ENCODE measurements at regions not wholly inside any gene's neighbourhood (a gene's known extent, or its start where the extent isn't known, plus 50 kb on each side); places are given as distances from the start of the nearest gene placed in this dataset.
"Not testable (repeated sequence)": the region's sequence is repeated elsewhere in the genome, so short reads cannot be mapped to it uniquely, and the experiment has no call there.

DNA sequence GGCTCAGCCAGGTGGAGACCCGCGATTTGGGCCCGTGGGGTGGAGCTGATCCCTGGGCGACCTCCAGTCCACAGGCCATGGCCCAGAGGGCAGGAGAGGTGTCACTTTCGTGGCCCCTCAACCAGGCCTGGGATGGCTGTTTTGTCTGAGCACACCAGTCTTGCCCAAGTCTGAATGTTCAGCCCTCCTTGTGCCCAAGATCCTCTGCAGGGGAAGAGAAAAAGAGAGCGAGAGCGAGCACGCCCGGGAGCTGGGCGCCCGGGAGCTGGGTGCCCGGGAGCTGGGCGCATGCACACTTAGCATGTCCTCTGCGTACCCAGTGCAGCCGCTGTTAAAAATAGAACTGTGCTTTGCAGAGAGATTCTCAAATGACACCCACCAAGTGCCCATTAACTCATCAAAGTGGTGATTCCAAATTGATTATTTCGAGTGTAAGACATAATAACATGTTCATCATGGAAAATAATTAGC, 403.3 kb upstream of the TNRC6C start:
- H3K9me3 ChIP-seq (ENCODE audit: low read length), result no peaks in the 10 kb centered on the region
- H2AFZ ChIP-seq (ENCODE audit: low read depth, low read length), result no peak overlapping the region
- no peaks in the 10 kb centered on the region for H3K36me3 ChIP-seq (ENCODE audit: insufficient read depth, low read length)
- H3K4me3 ChIP-seq (ENCODE audit: low read length), result no peak overlapping the region
- peaks cover 17% of the 10 kb centered on the region for H3K27me3 ChIP-seq (ENCODE audit: insufficient read depth, low read length)
- H3K4me1 ChIP-seq (ENCODE audit: insufficient read depth, low read length), result peaks cover 13% of the 10 kb centered on the region

DNA sequence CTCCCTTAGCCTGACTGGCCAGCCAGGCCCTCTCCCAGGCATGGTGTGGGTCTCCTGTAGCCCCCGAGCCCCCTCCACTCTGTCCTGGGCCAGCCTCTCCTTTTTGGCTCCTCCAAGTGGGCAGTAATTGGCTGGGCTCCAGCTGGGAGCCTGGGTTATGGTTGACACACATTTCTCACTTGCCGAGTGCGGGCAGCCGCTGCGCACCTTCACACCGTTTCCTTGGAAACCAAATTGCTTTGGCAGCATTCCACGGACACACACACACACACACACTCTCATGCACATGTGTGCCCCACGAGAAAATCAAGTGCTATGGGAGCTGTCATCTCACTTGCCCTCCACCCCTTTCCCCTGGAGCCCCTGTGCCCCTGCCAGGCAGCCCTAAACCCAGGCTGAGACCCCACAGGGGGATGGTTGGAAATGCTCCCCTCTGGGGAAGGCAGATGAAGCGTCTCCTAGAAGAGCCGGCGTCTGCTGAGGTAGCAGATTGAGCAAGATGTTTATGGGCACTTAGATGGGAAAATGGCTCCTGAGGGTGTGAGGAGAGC, 402.7 kb upstream of the TNRC6C start:
- Histone ChIP-seq H3K4me1 (ENCODE audit: insufficient read depth, low read length) (peaks cover 13% of the 10 kb centered on the region), H2AFZ (ENCODE audit: low read depth, low read length) (no peak overlapping the region), H3K9me3 (ENCODE audit: low read length) (no peaks in the 10 kb centered on the region), H3K27me3 (ENCODE audit: insufficient read depth, low read length) (peaks cover 17% of the 10 kb centered on the region), H3K4me3 (ENCODE audit: low read length) (no peak overlapping the region), H3K36me3 (ENCODE audit: insufficient read depth, low read length) (no peaks in the 10 kb centered on the region)

DNA sequence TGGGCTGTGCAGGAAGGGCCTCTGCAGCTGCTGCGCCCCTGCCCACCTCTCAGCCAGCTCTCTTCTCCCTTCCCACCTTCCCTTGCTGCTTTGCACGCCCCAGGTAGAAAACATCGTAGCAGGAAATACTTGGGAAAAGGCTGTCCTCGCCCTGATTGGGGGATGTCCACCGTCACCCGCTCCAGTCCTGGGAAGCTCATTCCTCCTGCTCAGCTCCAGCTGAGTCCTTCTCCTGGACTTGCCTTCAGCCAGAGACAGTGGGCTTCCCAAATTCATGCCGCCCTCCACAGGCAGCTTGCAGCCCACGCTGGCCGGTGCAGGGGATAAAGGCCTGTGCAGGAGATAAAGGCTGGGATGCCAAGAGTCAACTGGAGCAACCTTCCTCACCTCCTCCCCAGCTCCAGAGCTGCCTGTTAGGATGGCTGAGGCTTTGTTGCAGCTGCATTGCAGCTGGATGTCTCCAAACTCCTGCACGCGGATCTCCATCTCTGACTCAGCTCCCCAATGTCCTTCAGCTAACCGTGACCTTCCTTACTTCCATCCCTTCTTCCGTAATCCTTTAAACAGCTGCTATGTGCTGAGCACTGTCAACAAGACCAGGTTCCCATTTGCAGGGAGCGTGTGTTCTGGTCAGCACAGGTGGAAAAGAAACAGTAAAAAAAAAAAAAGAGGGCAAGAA, 402.0 kb upstream of the TNRC6C start:
- H3K36me3 ChIP-seq (ENCODE audit: insufficient read depth, low read length), result no peaks in the 10 kb centered on the region
- H3K9me3 ChIP-seq (ENCODE audit: low read length), result no peaks in the 10 kb centered on the region
- H3K4me3 ChIP-seq (ENCODE audit: low read length), result no peak overlapping the region
- H2AFZ ChIP-seq (ENCODE audit: low read depth, low read length), result no peak overlapping the region
- peaks cover 13% of the 10 kb centered on the region for H3K4me1 ChIP-seq (ENCODE audit: insufficient read depth, low read length)
- H3K27me3 ChIP-seq (ENCODE audit: insufficient read depth, low read length), result peaks cover 17% of the 10 kb centered on the region

DNA sequence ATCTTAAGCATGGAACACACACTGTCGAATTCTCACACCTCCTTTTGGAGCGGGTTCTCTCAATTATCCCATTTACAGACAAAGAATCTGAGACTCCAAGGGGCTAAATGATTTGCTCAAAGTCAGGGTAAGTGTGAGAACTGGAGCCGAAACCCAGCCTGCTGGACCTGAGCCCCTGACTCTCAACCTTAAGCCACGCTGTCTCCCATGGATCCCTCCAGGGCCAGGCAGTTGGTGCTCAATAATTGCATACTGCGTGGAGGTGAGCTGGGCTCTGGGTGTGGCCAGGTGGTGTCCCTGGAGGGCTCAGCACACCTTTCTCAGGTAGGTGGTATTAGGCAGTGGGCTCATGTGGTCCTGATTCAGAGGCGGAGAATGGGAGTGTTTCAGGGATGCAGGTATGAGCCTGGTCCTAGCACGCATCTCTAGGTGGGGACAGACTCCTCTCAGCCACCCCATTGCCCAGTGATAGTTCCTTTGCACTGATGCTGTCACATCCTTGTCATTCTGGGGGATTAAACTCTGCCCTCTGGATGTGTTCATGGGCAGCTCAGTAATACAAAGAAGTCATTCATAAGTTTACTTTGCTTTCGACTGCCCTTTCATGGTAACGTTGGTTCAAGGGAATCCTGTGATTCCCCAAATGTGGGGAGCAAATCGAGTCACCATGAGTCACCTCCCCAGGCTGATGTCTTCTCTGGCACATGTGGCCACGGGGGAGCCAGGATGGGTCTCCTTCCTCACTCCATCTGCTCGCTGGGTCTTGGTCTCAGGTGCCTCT, 399.5 kb upstream of the TNRC6C start:
- Histone ChIP-seq H3K9me3 (ENCODE audit: low read length) (no peaks in the 10 kb centered on the region), H3K36me3 (ENCODE audit: insufficient read depth, low read length) (no peaks in the 10 kb centered on the region), H2AFZ (ENCODE audit: low read depth, low read length) (no peak overlapping the region), H3K27me3 (ENCODE audit: insufficient read depth, low read length) (peaks cover 17% of the 10 kb centered on the region), H3K4me3 (ENCODE audit: low read length) (no peak overlapping the region), H3K4me1 (ENCODE audit: insufficient read depth, low read length) (peaks cover 13% of the 10 kb centered on the region)

DNA sequence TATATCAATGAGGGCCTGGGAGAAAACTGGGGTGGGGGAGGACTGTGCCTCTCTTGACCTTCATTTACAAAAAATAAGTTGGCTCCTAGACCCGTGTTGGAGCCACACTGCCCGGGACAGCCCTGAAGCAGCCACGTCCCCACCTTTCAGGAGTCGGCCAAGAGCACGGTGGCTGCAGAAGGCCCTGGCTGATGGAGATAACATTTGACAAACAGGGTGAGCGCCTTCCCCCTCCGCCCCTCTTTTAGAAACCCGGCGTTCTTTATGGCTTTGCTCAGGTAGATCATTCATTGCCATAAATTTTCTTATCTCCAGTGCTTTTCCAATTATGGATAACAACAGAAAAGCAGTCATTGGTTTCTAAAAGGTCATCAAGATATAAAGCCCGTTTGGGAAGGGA, 398.1 kb upstream of the TNRC6C start:
- Histone ChIP-seq H3K4me1 (ENCODE audit: insufficient read depth, low read length) (peaks cover 11% of the 10 kb centered on the region), H3K9me3 (ENCODE audit: low read length) (no peaks in the 10 kb centered on the region), H2AFZ (ENCODE audit: low read depth, low read length) (no peak overlapping the region), H3K4me3 (ENCODE audit: low read length) (no peak overlapping the region), H3K36me3 (ENCODE audit: insufficient read depth, low read length) (no peaks in the 10 kb centered on the region), H3K27me3 (ENCODE audit: insufficient read depth, low read length) (peaks cover 17% of the 10 kb centered on the region)

GRCh38 chr17:77560841-77561240, 397.7 kb upstream of the TNRC6C start:
- Histone ChIP-seq H3K4me3 (ENCODE audit: low read length) (no peak overlapping the region), H3K9me3 (ENCODE audit: low read length) (no peaks in the 10 kb centered on the region), H3K36me3 (ENCODE audit: insufficient read depth, low read length) (no peaks in the 10 kb centered on the region), H3K4me1 (ENCODE audit: insufficient read depth, low read length) (peaks cover 7% of the 10 kb centered on the region), H2AFZ (ENCODE audit: low read depth, low read length) (no peak overlapping the region), H3K27me3 (ENCODE audit: insufficient read depth, low read length) (peaks cover 15% of the 10 kb centered on the region)

GRCh38 chr17:77562361-77562760, 396.1 kb upstream of the TNRC6C start:
- not testable (repeated sequence) for H3K9me3 ChIP-seq (ENCODE audit: low read length); H3K4me1 ChIP-seq (ENCODE audit: insufficient read depth, low read length); H3K27me3 ChIP-seq (ENCODE audit: insufficient read depth, low read length); H3K36me3 ChIP-seq (ENCODE audit: insufficient read depth, low read length); H3K4me3 ChIP-seq (ENCODE audit: low read length); H2AFZ ChIP-seq (ENCODE audit: low read depth, low read length)

- no peaks in the 10 kb centered on the region for H3K4me1 ChIP-seq (ENCODE audit: insufficient read depth, low read length)
- H3K27me3 ChIP-seq (ENCODE audit: insufficient read depth, low read length), result peaks cover 2% of the 10 kb centered on the region
- H3K4me3 ChIP-seq (ENCODE audit: low read length), result no peak overlapping the region
- no peaks in the 10 kb centered on the region for H3K36me3 ChIP-seq (ENCODE audit: insufficient read depth, low read length)
- no peaks in the 10 kb centered on the region for H3K9me3 ChIP-seq (ENCODE audit: low read length)
- no peak overlapping the region for H2AFZ ChIP-seq (ENCODE audit: low read depth, low read length)
Measured at GRCh38 chr17:77563439-77564102, 394.9 kb upstream of the TNRC6C start.

GRCh38 chr17:77564278-77564920, 394.1 kb upstream of the TNRC6C start:
- H3K4me3 ChIP-seq (ENCODE audit: low read length), result no peak overlapping the region
- H3K27me3 ChIP-seq (ENCODE audit: insufficient read depth, low read length), result no peaks in the 10 kb centered on the region
- H3K9me3 ChIP-seq (ENCODE audit: low read length), result no peaks in the 10 kb centered on the region
- no peak overlapping the region for H2AFZ ChIP-seq (ENCODE audit: low read depth, low read length)
- H3K4me1 ChIP-seq (ENCODE audit: insufficient read depth, low read length), result no peaks in the 10 kb centered on the region
- no peaks in the 10 kb centered on the region for H3K36me3 ChIP-seq (ENCODE audit: insufficient read depth, low read length)

GRCh38 chr17:77565166-77565565, 393.3 kb upstream of the TNRC6C start:
- no peaks in the 10 kb centered on the region for H3K4me1 ChIP-seq (ENCODE audit: insufficient read depth, low read length)
- H3K4me3 ChIP-seq (ENCODE audit: low read length), result no peak overlapping the region
- no peaks in the 10 kb centered on the region for H3K36me3 ChIP-seq (ENCODE audit: insufficient read depth, low read length)
- H3K27me3 ChIP-seq (ENCODE audit: insufficient read depth, low read length), result no peaks in the 10 kb centered on the region
- H3K9me3 ChIP-seq (ENCODE audit: low read length), result no peaks in the 10 kb centered on the region
- no peak overlapping the region for H2AFZ ChIP-seq (ENCODE audit: low read depth, low read length)

GRCh38 chr17:77566151-77566550, 392.4 kb upstream of the TNRC6C start:
- Histone ChIP-seq H3K9me3 (ENCODE audit: low read length) (no peaks in the 10 kb centered on the region), H2AFZ (ENCODE audit: low read depth, low read length) (no peak overlapping the region), H3K27me3 (ENCODE audit: insufficient read depth, low read length) (no peaks in the 10 kb centered on the region), H3K36me3 (ENCODE audit: insufficient read depth, low read length) (no peaks in the 10 kb centered on the region), H3K4me3 (ENCODE audit: low read length) (no peak overlapping the region), H3K4me1 (ENCODE audit: insufficient read depth, low read length) (peaks cover 8% of the 10 kb centered on the region)

DNA sequence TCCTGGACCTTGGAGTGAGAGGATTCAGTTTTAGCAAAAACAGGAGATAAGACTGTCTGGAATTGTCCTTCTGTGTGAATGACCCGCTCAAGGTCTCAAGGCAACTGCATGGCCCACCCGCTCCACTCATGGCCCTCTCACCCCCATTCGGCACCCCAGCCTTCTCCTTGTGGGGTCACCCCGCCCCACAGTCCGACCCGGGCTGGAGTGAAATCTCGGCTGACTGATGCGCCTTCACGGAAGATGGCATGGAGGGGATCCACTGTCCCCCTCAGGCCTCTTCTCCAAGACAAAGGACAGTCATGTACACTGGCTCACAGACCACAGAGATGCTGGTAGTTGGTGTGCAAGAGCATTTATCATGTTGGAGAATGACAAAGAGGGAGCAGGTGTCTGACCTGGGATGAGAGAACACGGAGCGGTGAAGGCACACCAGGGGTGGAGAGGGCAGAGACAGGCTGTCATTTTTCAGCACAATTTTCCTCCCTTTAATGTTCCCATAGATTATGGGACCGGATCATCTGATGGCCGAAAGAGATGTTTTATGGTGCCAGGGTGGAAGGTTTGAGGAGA, 391.9 kb upstream of the TNRC6C start:
- Histone ChIP-seq H3K4me1 (ENCODE audit: insufficient read depth, low read length) (peaks cover 10% of the 10 kb centered on the region), H3K27me3 (ENCODE audit: insufficient read depth, low read length) (no peaks in the 10 kb centered on the region), H3K36me3 (ENCODE audit: insufficient read depth, low read length) (no peaks in the 10 kb centered on the region), H2AFZ (ENCODE audit: low read depth, low read length) (no peak overlapping the region), H3K9me3 (ENCODE audit: low read length) (no peaks in the 10 kb centered on the region), H3K4me3 (ENCODE audit: low read length) (no peak overlapping the region)

Data from neuron (in vitro differentiated cells).